Sigmoid colon (tissue), 6 donors: ENCODE measurements at regions not wholly inside any gene's neighbourhood (a gene's known extent, or its start where the extent isn't known, plus 50 kb on each side); places are given as distances from the start of the nearest gene placed in this dataset.

Experiments
- DNase-seq: peaks from one replicate; pipeline ENCODE4 v3.0.0-alpha.2; 2019
- H3K27ac ChIP-seq, 4 donors: fragments of 200-600 bp; sonication (generic); one replicate each; pipeline ENCODE4 v1.5.1; 2016 to 2019; ENCODE audit warnings: mild to moderate bottlenecking in 1 of 4
- H3K27me3 ChIP-seq, 3 donors: fragments of 200-600 bp; sonication (generic); one replicate each; pipeline ENCODE4 v1.5.1; 2019; ENCODE audit warnings: mild to moderate bottlenecking in 1 of 3
- H3K36me3 ChIP-seq, 4 donors: fragments of 200-600 bp; sonication (generic); one replicate each; pipeline ENCODE4 v1.5.1; 2016 to 2019
- H3K4me1 ChIP-seq, 4 donors: fragments of 200-600 bp; sonication (generic); one replicate each; pipeline ENCODE4 v1.5.1; 2017 to 2019
- H3K4me3 ChIP-seq, 4 donors: fragments of 200-600 bp; sonication (generic); one replicate each; pipeline ENCODE4 v1.5.1; 2017 to 2019; ENCODE audit warnings: mild to moderate bottlenecking in 2 of 4, moderate library complexity in 1 of 4
- H3K9me3 ChIP-seq, 4 donors: fragments of 200-600 bp in 3 of 4; sonication (generic) in 3 of 4; one replicate each; pipeline versions ENCODE4 v1.5.1 to v1.6.1; 2013 to 2019
- CTCF ChIP-seq, 4 experiments: fragments of 450-650 bp in 3 of 4; fragments of 200-600 bp in 1 of 4; IDR thresholded peaks; one replicate each; pipeline ENCODE4 v1.5.1; 2016 to 2019; ENCODE audit warnings: antibody characterized with exemption in 4 of 4, mild to moderate bottlenecking in 3 of 4, moderate library complexity in 2 of 4
- EP300 ChIP-seq, 4 donors: sonication (generic); formaldehyde crosslinking; IDR thresholded peaks; one replicate each; pipeline ENCODE4 v1.6.1; 2017; ENCODE audit warnings: antibody characterized with exemption in 4 of 4
- POLR2A ChIP-seq, 2 donors: fragments of 450-650 bp; IDR thresholded peaks; one replicate each; pipeline ENCODE4 v1.6.1; 2016; ENCODE audit warnings: antibody characterized with exemption in 2 of 2, mild to moderate bottlenecking in 2 of 2, moderate library complexity in 2 of 2
- POLR2AphosphoS5 ChIP-seq, 4 donors: sonication (generic); formaldehyde crosslinking; IDR thresholded peaks; one replicate each; pipeline ENCODE4 v1.6.1; 2017; ENCODE audit warnings: antibody characterized with exemption in 4 of 4
- WGBS, 2 donors: extraction: QIAGEN DNeasy Blood & Tissue Kit; methylation state at CpG; one replicate each; pipeline ENCODE4 v1.1.7; 2013; 5-methylcytosine and 5-hydroxymethylcytosine counted together
- intact Hi-C: fragments of 100-400 bp; cut with DNase I; formaldehyde crosslinking; loops from one replicate; pipeline ENCODE4 v1.15.1; 2023
- donor health status: healthy with polysubstance abuse.
- donor health status: healthy.

GRCh38 chr14:65280653-65281052 is 131.9 kb upstream of the FUT8 start:
- intact Hi-C loops = no loop called here
- Histone ChIP-seq H3K36me3 (no peaks in the 10 kb centered on the region), H3K9me3 (no peaks in the 10 kb centered on the region), H3K27me3 (no peaks in the 10 kb centered on the region), H3K4me3 (no peak overlapping the region), H3K4me1 (peaks cover 0 to 18% (median 13%) of the 10 kb centered on the region in 4 donors), H3K27ac (no peak overlapping the region)
- no peak for DNase-seq
- no peak for TF ChIP-seq EP300 (IDR thresholded peaks at IDR 0.05)
- no peak for TF ChIP-seq POLR2A (IDR thresholded peaks at IDR 0.05)
- TF ChIP-seq POLR2AphosphoS5 (IDR thresholded peaks at IDR 0.05) = no peak
- no peak for TF ChIP-seq CTCF (IDR thresholded peaks at IDR 0.05)
- WGBS, 2 donors = 98 to 99% methylated on average over 22 of the region's 22 CpGs

GRCh38 chr14:65281991-65282895 is 130.3 kb upstream of the FUT8 start:
- Histone ChIP-seq H3K27ac (peak overlapping the region in 2 of 4 donors; percentile 22 to 45), H3K27me3 (no peaks in the 10 kb centered on the region), H3K4me3 (peak overlapping the region in 3 of 4 donors; percentile 2 to 33 (median 31)), H3K36me3 (no peaks in the 10 kb centered on the region), H3K9me3 (no peaks in the 10 kb centered on the region), H3K4me1 (peaks cover 0 to 18% (median 13%) of the 10 kb centered on the region in 4 donors)
- intact Hi-C loops = no loop called here
- 47 to 70% methylated on average over 12 of the region's 12 CpGs for WGBS, 2 donors
- DNase-seq = no peak
- TF ChIP-seq POLR2AphosphoS5 (IDR thresholded peaks at IDR 0.05) (no peak), EP300 (IDR thresholded peaks at IDR 0.05) (no peak), POLR2A (IDR thresholded peaks at IDR 0.05) (no peak), CTCF (IDR thresholded peaks at IDR 0.05) (no peak)

- no peaks in the 10 kb centered on the region for H3K36me3 ChIP-seq
- no peaks in the 10 kb centered on the region for H3K9me3 ChIP-seq
- peak overlapping the region in 3 of 4 donors; percentile 2 to 33 (median 31) for H3K4me3 ChIP-seq
- TF ChIP-seq POLR2AphosphoS5 (IDR thresholded peaks at IDR 0.05) = no peak
- no peak for TF ChIP-seq CTCF (IDR thresholded peaks at IDR 0.05)
- no peak for TF ChIP-seq EP300 (IDR thresholded peaks at IDR 0.05)
- TF ChIP-seq POLR2A (IDR thresholded peaks at IDR 0.05) = no peak
- no peak for DNase-seq
- H3K27me3 ChIP-seq = no peaks in the 10 kb centered on the region
- peaks cover 0 to 18% (median 13%) of the 10 kb centered on the region in 4 donors for H3K4me1 ChIP-seq
- intact Hi-C loops = no loop called here
- 68 to 87% methylated on average over 3 of the region's 3 CpGs for WGBS, 2 donors
- peak overlapping the region in 1 of 4 donors; percentile 45 for H3K27ac ChIP-seq
Measured at GRCh38 chr14:65282896-65283253, 129.7 kb upstream of the FUT8 start.

- no peak overlapping the region for H3K27ac ChIP-seq
- no peaks in the 10 kb centered on the region for H3K27me3 ChIP-seq
- TF ChIP-seq CTCF (IDR thresholded peaks at IDR 0.05) (no peak), POLR2AphosphoS5 (IDR thresholded peaks at IDR 0.05) (no peak), EP300 (IDR thresholded peaks at IDR 0.05) (no peak), POLR2A (IDR thresholded peaks at IDR 0.05) (no peak)
- WGBS, 2 donors = 77 to 82% methylated on average over 8 of the region's 8 CpGs
- H3K9me3 ChIP-seq = no peaks in the 10 kb centered on the region
- H3K4me1 ChIP-seq = peaks cover 0 to 18% (median 13%) of the 10 kb centered on the region in 4 donors
- H3K4me3 ChIP-seq = no peak overlapping the region
- no peaks in the 10 kb centered on the region for H3K36me3 ChIP-seq
- intact Hi-C loops = no loop called here
- no peak for DNase-seq
Measured at GRCh38 chr14:65286443-65286842, 126.1 kb upstream of the FUT8 start.
